Activated CD8-positive, alpha-beta memory T cell treated with anti-CD3 and anti-CD28 coated beads for 36 hours (primary cell): ENCODE measurements at regions not wholly inside any gene's neighbourhood (a gene's known extent, or its start where the extent isn't known, plus 50 kb on each side); places are given as distances from the start of the nearest gene placed in this dataset.

Source experiments
- CTCF ChIA-PET: fragments of 350-600 bp; sonication (Branson Sonifier 250); formaldehyde crosslinking; loops from one replicate; lab custom pipeline; 2021; ENCODE audit warnings: antibody characterized with exemption; lab: Charles Lee
- POLR2A ChIA-PET: fragments of 350-600 bp; sonication (Branson Sonifier 250); formaldehyde crosslinking; loops from one replicate; lab custom pipeline; 2021; ENCODE audit warnings: antibody characterized with exemption; lab: Charles Lee

DNA sequence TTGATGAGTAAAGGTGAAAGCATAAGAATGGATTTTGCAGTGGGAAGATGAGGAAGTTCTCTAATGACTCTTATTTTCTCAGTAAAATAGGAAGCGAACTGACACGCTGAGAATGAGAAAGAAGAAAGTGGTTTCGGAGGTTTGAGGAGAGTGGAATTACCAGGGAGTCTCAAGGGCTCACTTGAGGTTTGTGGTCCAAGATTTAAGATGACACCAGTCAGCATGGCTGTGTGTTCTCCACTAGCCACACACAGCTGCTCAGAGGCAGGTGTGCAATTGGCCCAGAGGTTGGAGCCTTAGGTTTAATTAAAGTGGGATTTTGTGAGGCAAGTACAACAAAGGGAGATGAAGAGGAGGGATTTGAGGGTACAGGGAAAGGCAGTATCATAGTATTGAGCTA is 99.6 kb upstream of the NBEA start:
- CTCF ChIA-PET: no interaction called here
- POLR2A ChIA-PET: interaction anchor here (0.6 kb wide), 1 partner anchor 202 kb away, joined by 3 read pairs; no protein-coding TSS in a partner anchor

- CTCF ChIA-PET: no interaction called here
Measured at GRCh38 chr13:34847766-34848165, 94.3 kb upstream of the NBEA start.

DNA sequence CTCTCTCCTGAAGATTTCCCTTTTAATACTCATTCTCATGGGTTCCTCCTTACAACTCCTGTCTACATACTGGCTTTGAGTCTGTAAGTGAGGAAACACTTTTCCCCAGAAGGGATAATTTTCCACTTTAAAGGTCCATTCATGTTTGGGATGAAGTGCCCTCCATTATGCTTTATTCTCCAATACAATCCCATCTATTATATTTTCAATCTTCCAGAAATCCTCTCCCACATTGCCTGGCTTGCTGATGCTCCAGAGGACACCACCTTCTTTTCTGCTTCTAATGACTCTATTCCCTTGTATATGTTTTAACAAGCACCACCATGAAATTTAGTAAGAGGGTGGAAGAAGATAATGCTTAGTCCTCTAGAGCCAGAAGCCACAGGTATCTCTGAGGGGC is 92.7 kb upstream of the NBEA start:
- ChIA-PET CTCF (no interaction called here), POLR2A (no interaction called here)

More at GRCh38 chr13:34847766-34848165, 94.3 kb upstream of the NBEA start:
- POLR2A ChIA-PET: no interaction called here

DNA sequence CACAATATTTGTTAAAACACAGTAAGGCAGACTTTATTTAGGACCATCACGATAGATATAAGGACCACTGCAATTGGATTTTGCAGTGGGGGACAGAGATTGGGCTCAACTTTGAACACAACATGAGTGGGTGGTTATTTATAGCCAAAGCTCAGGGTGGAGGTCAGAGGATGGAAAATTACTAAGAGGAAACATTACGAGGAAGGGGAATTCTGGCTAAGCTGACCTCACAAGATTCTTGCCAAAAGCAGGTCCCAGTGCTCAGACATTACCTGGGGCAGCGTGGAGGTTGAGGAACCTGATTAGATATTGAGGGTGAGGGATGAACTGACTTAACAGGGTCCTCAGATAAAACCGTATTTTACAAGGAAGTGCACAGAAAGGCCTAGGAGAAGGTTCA is 88.9 kb upstream of the NBEA start:
- CTCF ChIA-PET: no interaction called here
- POLR2A ChIA-PET: no interaction called here

GRCh38 chr13:34857558-34858325 is 84.3 kb upstream of the NBEA start:
- ChIA-PET CTCF (no interaction called here), POLR2A (no interaction called here)

- POLR2A ChIA-PET: no interaction called here
- CTCF ChIA-PET: no interaction called here
Measured at GRCh38 chr13:34862311-34862710, 79.8 kb upstream of the NBEA start.

DNA sequence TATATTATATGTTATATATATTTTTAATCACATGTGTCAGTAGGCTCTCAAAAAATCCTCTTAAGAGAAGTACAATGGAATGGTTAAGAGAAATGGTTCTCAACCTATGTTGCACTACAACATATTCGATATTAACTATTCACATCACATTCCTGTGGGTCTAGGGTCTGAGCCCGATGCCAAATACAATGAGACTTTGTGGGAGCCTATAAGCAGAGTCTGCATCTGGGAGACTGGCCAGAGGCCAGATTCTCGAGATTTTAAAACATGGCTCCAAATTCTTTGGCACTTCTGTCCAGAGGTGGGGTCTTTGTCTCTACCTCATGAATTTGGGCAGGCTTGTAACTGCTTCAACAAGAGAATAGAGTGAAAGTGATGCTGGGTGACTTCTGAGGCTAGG is 79.4 kb upstream of the NBEA start:
- ChIA-PET CTCF (no interaction called here), POLR2A (no interaction called here)

- CTCF ChIA-PET: no interaction called here
- POLR2A ChIA-PET: no interaction called here
Measured at GRCh38 chr13:34863360-34864135, 78.5 kb upstream of the NBEA start.

- POLR2A ChIA-PET: no interaction called here
- CTCF ChIA-PET: interaction anchor here (0.6 kb wide), 1 partner anchor 290 kb away, joined by 4 read pairs; no protein-coding TSS in a partner anchor
Measured at GRCh38 chr13:34864671-34865070, 77.4 kb upstream of the NBEA start.

DNA sequence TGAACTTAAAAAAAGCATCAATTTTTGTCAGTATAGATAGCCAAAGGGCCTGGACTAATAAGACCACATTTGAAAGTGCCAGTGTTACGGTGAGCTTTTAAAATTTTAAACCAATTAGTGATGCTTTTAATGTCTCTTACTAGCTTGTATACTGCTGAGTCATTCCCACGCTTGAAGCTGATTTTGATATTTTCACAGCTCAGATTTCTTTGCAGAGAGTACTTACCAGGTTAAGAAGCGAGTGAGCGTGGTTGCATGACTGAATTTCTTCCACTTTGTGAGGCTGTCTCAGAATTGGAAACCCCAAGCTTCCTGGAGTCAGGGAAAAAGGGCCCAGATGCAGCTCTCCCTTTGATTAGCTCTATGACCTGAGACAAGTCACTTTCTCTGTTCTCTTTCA is 74.5 kb upstream of the NBEA start:
- ChIA-PET CTCF (no interaction called here), POLR2A (no interaction called here)

GRCh38 chr13:34868733-34869132 is 73.3 kb upstream of the NBEA start:
- ChIA-PET CTCF (no interaction called here), POLR2A (no interaction called here)

DNA sequence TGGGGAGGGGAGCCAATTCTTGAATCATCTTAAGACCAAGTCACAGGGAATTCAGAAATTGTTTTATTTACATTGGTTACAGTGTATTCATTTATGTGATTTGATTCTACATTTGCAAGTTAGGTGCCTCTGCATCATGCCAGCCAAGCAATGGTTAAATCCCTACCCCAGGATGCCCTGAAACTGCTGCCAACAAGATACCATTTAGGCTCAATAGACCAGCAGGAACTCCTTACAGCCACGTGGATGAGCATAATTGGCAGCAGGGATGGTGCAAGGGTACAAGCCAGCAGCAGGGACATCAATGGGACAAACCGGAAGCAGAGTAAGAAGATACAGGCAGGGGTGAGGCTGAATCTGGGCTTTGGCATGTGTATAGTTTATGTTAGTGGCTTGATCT is 72.4 kb upstream of the NBEA start:
- ChIA-PET POLR2A (no interaction called here), CTCF (no interaction called here)

DNA sequence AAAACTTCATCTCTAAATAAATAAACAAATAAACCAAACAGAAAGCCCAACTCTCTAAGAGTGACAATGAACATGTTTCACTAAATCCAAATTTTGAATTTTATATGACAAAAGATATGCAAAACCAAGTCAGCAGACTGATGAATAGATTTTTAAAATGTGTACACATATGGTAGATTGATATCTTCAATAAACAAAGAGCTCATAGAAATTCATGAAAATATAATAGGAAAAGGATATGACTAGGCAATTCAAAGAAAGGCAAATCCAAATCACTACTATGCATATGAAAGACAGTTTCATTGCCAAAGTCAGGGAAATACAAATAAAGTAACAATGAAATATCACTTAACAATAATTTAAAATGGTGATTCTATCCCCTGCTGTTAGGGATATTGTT is 63.7 kb upstream of the NBEA start:
- ChIA-PET POLR2A (no interaction called here), CTCF (no interaction called here)

GRCh38 chr13:34879851-34880250 is 62.2 kb upstream of the NBEA start:
- ChIA-PET CTCF (no interaction called here), POLR2A (interaction anchor here (0.7 kb wide), 1 partner anchor 941 kb away, joined by 3 read pairs; no protein-coding TSS in a partner anchor)

- CTCF ChIA-PET: no interaction called here
Measured at GRCh38 chr13:34881494-34881893, 60.6 kb upstream of the NBEA start.

DNA sequence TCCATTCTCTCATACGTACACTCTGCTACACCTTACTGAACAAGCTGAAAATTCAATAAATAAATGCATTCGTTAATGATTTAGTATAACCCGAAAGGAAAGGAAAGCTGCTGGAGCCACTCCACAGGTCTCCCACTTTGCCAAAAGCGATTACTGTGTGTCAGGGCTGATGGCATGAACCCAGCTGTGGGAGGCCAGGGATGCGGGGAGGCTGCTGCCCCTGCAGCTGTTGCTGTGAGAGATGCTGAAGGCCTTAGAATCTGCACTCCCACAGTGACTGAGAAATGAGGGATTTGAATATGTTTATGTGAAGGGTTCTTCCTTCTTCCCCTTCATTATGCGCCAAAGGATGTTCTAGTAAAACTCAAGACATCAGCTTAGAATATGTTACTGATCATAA is 58.7 kb upstream of the NBEA start:
- CTCF ChIA-PET: no interaction called here
- POLR2A ChIA-PET: no interaction called here

More at GRCh38 chr13:34881494-34881893, 60.6 kb upstream of the NBEA start:
- POLR2A ChIA-PET: no interaction called here

GRCh38 chr13:34884366-34884765 is 57.7 kb upstream of the NBEA start:
- CTCF ChIA-PET: no interaction called here
- POLR2A ChIA-PET: no interaction called here

DNA sequence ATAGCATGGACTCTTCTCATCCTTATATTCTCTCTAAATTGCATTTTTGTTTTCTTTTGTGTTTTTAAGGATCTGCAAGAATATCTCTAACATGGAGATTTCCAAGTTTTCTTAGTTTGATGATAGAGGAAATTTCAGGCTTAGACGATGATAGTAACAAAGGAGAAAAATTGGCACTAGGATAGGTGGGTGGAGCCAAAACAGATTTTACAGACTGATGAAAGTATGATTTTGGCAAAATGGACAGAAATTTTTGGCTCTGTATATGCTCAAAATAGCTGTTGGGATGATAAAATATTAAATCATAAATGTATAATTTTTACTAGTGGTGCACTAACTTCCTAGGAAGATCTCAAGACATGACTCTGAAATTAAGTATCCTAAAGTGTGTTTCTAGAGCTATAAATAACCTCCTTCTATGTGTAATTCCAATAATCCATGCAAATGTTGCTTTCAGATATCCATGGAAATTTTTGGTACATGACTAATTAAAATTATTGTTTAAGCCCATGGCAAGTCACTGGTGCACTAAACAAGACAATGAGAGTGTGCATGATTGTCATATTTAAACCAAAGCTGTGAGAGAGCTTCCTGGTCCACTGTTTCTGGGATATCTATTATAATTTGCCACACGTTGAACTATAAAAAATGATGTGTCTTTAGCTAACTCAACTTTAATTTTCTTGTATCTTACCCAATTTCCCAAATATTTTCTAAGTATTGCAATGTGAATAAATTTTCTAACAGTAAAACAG is 55.8 kb upstream of the NBEA start:
- CTCF ChIA-PET: no interaction called here
- POLR2A ChIA-PET: no interaction called here

DNA sequence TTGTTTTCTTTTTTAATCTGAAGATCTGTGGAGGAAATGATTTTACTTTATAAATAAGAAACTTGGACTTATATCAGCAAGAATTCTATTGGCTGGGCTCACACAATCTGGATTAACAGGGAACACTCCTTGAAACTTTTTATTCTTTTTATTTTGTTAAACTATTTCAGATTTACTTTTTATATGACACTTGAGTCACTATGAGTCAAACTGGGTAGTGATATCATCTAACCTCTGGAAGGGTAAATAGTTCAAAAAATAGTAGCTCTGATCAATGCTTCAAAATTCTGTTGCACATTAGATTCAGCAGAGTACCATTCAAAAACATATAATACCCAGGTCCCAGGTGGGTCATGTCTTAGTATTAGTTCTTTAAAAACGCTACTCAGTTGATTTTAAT is 55.1 kb upstream of the NBEA start:
- ChIA-PET CTCF (no interaction called here), POLR2A (no interaction called here)
